T-helper 1 cell (primary cell): ENCODE measurements at regions not wholly inside any gene's neighbourhood (a gene's known extent, or its start where the extent isn't known, plus 50 kb on each side); places are given as distances from the start of the nearest gene placed in this dataset.

Experiments used
- DNase-seq, 5 donors: peaks; one replicate each; pipeline ENCODE4 v3.0.0-alpha.2; 2012 to 2020

DNA sequence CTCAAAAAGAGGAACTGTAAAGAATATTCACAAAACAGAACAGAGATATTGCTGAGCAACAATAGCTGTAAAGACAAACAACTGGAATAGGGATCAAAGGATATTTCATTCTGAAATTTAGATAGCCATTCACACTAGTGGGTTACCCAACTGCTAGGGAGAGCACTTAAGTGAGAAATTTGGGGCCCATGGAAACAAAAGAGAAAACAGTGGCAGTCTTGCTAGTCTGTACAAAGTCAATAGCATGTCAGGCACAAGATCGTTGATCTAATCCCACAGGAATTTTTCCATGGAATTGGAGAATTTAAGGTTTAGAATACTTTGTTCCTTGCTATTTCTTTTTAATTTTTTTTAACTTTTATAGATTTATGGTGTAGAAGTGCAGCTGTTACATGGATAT lies 467.0 kb downstream of the PCDH18 start:
- DNase-seq, result no peak

DNA sequence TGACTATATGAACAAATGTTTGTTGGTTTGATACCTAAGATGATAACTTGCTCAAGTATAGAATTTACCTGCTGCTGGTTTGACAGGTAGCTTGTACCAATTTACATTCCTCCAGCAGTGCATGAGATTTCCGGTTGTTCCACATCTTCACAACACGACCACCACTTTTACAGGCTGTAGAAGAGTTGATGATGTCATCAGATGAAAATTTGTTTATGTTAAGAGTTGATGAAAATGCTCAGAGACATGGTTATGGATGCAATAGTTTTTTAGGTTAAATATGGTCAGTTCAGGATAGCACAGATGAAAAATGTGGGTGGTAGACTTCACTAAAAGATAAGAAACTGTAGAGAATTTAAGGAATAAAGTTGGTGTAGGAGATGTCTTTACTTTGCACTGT lies 468.3 kb downstream of the PCDH18 start:
- no peak for DNase-seq

- no peak for DNase-seq
These were observed 489.1 kb downstream of the PCDH18 start for GRCh38 chr4:137043184-137043583.

GRCh38 chr4:137039370-137039769 lies 492.9 kb downstream of the PCDH18 start:
- DNase-seq, result no peak

DNA sequence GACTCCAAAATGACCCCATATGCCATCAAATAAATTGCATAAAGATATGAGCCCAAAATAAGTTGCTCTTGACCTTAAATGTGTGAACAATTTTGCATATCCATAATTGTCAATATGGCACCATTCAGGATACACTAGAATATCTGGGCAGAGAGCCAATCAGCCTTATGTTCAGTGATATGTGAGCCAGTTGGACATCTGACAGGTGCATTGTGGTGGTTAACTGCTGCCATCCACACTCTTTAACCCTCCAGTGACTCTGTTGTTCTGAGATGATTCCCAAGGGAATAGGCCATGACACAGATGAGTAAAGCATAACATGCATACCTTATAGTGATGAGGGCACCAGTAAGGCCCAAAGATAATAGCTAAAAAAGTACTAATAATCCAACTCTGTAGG lies 500.1 kb downstream of the PCDH18 start:
- no peak for DNase-seq

DNA sequence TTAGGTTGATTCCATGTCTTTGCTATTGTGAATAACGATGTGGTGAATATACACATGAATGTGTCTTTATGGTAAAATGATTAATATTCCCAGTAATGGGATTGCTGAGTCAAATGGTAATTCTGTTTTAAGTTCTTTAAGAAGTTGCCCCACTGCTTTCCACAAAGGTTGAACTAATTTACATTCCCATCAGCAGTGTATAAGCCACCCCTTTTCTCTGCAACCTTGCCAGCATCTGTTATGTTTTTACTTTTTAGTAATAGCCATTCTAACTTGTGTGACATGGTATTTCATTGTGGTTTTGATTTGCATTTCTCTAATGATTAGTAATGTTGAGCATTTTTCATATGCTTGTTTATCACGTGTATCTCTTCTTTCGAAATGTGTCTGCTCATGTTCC lies 503.3 kb downstream of the PCDH18 start:
- no peak for DNase-seq

- no peak for DNase-seq
These were observed 506.7 kb downstream of the PCDH18 start for GRCh38 chr4:137025484-137026059.

- no peak for DNase-seq
These were observed 516.6 kb downstream of the PCDH18 start for GRCh38 chr4:137015426-137016409.

GRCh38 chr4:137000432-137000831 lies 531.9 kb downstream of the PCDH18 start:
- no peak for DNase-seq

- no peak for DNase-seq
These were observed 540.3 kb downstream of the PCDH18 start for GRCh38 chr4:136992032-136992431.

DNA sequence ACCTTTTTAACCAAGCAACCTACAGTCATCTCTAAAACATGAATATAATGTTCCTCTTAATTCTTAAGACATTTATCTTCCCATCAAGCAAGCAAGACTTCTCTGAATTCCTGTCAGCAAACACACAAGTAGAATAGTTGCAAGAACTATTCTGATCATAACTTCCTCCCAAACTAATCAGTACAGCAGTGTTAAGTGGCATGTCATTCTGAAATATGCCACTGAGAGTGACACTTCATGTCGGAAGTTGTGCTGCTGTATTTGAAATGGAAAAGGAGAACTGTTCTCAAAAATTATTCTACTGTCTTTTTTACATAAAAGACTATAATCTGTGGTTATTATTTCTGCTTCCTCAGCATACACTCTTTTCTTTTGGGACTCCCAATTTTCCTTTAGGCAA lies 546.6 kb downstream of the PCDH18 start:
- no peak for DNase-seq

- no peak for DNase-seq
These were observed 565.2 kb downstream of the PCDH18 start for GRCh38 chr4:136967069-136967468.

GRCh38 chr4:136965478-136965877 lies 566.8 kb downstream of the PCDH18 start:
- no peak for DNase-seq

- DNase-seq, result no peak
These were observed 569.4 kb downstream of the PCDH18 start for GRCh38 chr4:136962868-136963267.

DNA sequence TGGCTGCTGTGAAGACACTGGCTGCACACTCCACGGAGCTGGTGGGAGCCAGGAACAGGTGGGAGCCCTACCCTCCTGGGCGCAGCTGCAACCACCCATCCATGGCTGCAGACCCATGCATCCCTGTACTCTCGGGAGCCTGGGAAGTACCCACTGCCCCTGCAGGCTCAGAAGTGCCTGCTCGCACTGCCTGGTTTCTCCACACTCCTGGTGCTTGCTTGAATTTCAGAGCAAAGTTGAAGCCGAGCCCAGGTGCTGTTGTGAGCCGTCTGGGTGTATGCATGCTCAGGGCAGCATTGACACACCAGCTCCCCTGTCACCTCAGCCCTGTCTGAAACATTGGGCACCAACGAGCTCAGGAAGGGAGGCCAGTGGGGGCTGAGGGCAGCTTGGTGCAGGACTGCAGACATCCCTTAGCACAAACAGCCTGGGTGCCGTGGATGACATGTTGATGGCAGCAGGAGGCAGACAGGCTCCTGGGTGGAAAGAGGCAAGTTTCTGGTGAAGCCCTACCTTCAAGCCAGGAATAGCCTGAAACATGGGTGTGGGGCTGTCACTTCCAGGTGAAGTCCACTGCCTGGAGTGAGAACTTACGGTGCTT lies 585.9 kb downstream of the PCDH18 start:
- DNase-seq, result no peak

- no peak for DNase-seq
These were observed 592.5 kb downstream of the PCDH18 start for GRCh38 chr4:136939781-136940180.

GRCh38 chr4:136935871-136936270 lies 596.4 kb downstream of the PCDH18 start:
- no peak for DNase-seq

DNA sequence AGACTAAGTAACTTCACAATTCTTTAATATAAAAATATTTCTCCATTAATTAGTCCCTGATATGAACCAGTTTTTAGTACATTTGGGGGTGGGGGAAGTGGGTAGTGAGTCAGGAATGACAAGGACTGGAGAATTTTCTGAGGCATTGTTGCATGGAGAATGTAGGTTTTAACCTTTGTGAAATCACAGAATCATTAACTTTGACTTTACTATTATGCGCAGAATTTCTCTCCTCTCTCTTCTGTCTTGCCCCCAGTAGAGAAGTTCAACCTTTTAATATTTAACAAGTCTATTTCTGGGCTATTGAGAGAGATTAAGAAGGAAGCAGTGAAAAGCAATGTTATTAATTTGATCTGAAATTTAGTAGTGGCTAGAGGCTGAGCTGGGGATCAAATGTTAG lies 597.0 kb downstream of the PCDH18 start:
- DNase-seq, result no peak

DNA sequence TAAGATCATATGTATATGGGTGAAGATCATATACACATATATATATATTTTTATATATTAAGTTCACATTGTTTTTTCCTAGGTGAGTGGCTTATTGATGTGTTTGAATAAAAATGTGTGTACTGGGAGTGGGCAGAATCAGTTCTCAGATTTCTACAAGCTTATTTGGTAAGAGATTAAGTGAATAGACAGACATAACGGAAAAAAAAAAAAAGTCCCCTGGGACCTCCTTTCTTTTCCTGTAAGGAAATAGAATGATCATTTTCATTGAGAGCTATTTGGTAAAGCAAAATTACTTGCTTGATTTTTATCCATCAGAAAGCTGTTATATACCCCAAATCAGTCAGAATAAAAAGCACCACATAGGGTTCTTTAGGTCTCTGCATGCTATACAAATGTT lies 597.7 kb downstream of the PCDH18 start:
- no peak for DNase-seq

GRCh38 chr4:136931781-136932180 lies 600.5 kb downstream of the PCDH18 start:
- no peak for DNase-seq

DNA sequence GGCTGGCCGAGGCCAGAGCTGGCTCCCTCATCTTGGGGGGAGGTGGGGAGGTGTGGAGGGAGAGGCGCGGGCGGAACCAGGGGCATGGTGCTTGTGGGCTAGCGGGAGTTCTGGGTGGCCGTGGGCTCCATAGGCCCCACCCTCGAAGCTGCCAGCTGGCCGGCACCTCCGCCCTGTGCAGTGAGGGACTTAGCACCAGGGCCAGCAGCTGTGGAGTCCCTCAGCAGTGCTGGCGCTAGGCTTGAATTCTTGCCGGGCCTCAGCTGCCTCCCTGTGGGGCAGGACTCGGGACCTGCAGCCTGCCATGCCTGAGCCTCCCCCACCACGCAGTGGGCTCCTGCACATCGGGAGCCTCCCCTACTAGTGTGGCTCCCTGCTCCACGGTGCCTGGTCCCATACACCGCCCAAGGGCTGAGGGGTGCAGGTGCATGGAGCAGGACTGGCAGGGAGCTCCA lies 603.3 kb downstream of the PCDH18 start:
- no peak for DNase-seq

- no peak for DNase-seq
These were observed 605.1 kb downstream of the PCDH18 start for GRCh38 chr4:136927172-136927571.

DNA sequence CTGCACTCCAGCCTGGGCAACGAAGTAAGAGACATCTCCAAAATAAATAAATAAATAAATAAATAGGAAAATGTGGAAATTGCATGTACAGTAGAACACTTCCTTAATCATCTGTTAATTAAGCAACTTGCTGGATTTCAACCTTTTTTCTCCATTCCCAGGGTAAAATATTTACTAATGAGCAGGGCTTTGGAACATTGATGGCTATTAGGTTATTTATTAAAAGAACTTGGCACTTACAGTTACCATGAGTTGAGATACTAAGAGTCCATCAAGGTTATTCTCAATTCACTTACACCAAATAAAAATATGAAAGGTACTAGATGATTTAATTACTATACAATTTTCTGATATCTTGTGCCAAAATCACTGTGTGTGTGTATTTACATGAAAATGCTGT lies 607.1 kb downstream of the PCDH18 start:
- DNase-seq, result no peak

- no peak for DNase-seq
These were observed 610.2 kb downstream of the PCDH18 start for GRCh38 chr4:136922066-136922465.
